ENCODE measurements at regions not wholly inside any gene's neighbourhood (a gene's known extent, or its start where the extent isn't known, plus 50 kb on each side); places are given as distances from the start of the nearest gene placed in this dataset.

- Histone ChIP-seq H4K20me1 (ENCODE audit: control insufficient read depth, insufficient read depth, insufficient read length) (no peaks in the 10 kb centered on the region), H3K9ac (ENCODE audit: extremely low read depth, insufficient read length, low read length) (no peak overlapping the region), H3K79me2 (ENCODE audit: insufficient read depth, low read length) (no peaks in the 10 kb centered on the region), H4K91ac (ENCODE audit: insufficient read length, low read depth, low read length) (no peak overlapping the region), H2BK12ac (ENCODE audit: insufficient read length, low read depth, low read length) (no peak overlapping the region), H2AK5ac (ENCODE audit: insufficient read length, low read length) (no peak overlapping the region), H4K8ac (replicated peaks; ENCODE audit: insufficient read length, low read depth, low read length) (no peak overlapping the region), H2BK5ac (ENCODE audit: insufficient read length, low read length) (no peak overlapping the region), H2AFZ (ENCODE audit: low read length) (no peak overlapping the region), H2BK120ac (ENCODE audit: low read depth, low read length, poor library complexity, severe bottlenecking) (no peak overlapping the region), H3K9me3 (ENCODE audit: control insufficient read depth, low read depth, low read length) (no peaks in the 10 kb centered on the region), H3K23ac (ENCODE audit: insufficient read length, low read depth, low read length) (no peak overlapping the region), H3K4ac (ENCODE audit: low read depth, low read length) (no peak overlapping the region), H2BK15ac (ENCODE audit: low read depth, low read length) (no peak overlapping the region), H3K27me3 (ENCODE audit: insufficient read depth, low read length) (no peaks in the 10 kb centered on the region), H3K23me2 (ENCODE audit: insufficient read length, low read depth, low read length, poor library complexity, severe bottlenecking) (no peaks in the 10 kb centered on the region), H4K5ac (ENCODE audit: insufficient read length, low read depth, low read length) (no peak overlapping the region), H3K27ac (ENCODE audit: insufficient read length, low read depth, low read length) (no peak overlapping the region), H3K18ac (ENCODE audit: insufficient read length, low read depth, low read length) (no peak overlapping the region), H2BK20ac (ENCODE audit: low read depth, low read length, poor library complexity, severe bottlenecking) (no peak overlapping the region), H3K79me1 (ENCODE audit: insufficient read depth, low read depth, low read length, poor library complexity, severe bottlenecking) (no peaks in the 10 kb centered on the region), H3K4me2 (ENCODE audit: insufficient read depth, insufficient read length, low read length) (no peak overlapping the region), H3K56ac (ENCODE audit: insufficient read length, low read depth, low read length) (no peak overlapping the region), H3T11ph (ENCODE audit: low read length) (no peak overlapping the region), H3K14ac (ENCODE audit: insufficient read depth, low read length) (no peak overlapping the region), H3K4me1 (ENCODE audit: insufficient read depth, low read length) (no peaks in the 10 kb centered on the region)
- H3K36me3 Mint-ChIP-seq (ENCODE audit: insufficient read depth in 1 of 3, low read depth in 3 of 3), result peaks cover 0 to 2% (median 0%) of the 10 kb centered on the region in 3 experiments; a peak in 1 of 7 replicates
- no peak overlapping the region for H3K27ac Mint-ChIP-seq
- no peaks in the 10 kb centered on the region for H3K27me3 Mint-ChIP-seq (ENCODE audit: low read depth)
- H3K4me3 Mint-ChIP-seq, result no peak overlapping the region
- no peak for TF ChIP-seq CTCF (conservative IDR thresholded peaks at IDR 0.05)
- no peaks in the 10 kb centered on the region for H3K9me3 Mint-ChIP-seq
- H3K4me1 Mint-ChIP-seq, result peaks cover 0 to 2% of the 10 kb centered on the region in 2 experiments; a peak in 1 of 4 replicates
- WGBS (ENCODE audit: extremely low coverage, insufficient read length, low lambda C conversion rate), result no CpG with 5 or more reads among the region's 3 CpGs
- no peak for DNase-seq
These were observed 393.4 kb downstream of the PABPC4L start for GRCh38 chr4:133808151-133808550.

All from H9 (cell line).